HCT116 (cell line): ENCODE measurements at regions not wholly inside any gene's neighbourhood (a gene's known extent, or its start where the extent isn't known, plus 50 kb on each side); places are given as distances from the start of the nearest gene placed in this dataset.

ENCODE experiments used
- CTCF ChIP-seq, 3 experiments: fragments of 200-600 bp in 1 of 3; sonication (generic) in 1 of 3; IDR thresholded peaks in 2 of 3; conservative IDR thresholded peaks in 1 of 3; 2 replicates each; pipeline ENCODE4 v1.5.1; 2012 to 2017; ENCODE audit warnings: low read depth in 2 of 3, low read length in 2 of 3, antibody characterized with exemption in 1 of 3, borderline replicate concordance in 1 of 3, control low read depth in 1 of 3, mild to moderate bottlenecking in 1 of 3, mixed read lengths in 1 of 3, mixed run types in 1 of 3, moderate library complexity in 1 of 3; ENCODE audit not compliant: insufficient read depth in 1 of 3
- POLR2A ChIP-seq: IDR thresholded peaks from 2 replicates; pipeline ENCODE4 v1.7.0; 2011; ENCODE audit warnings: borderline replicate concordance; ENCODE audit not compliant: insufficient read depth, insufficient read length; ENCODE audit errors: extremely low read depth

- TF ChIP-seq POLR2A (no peak), CTCF (IDR thresholded peaks at IDR 0.05 in 2 of 3, conservative IDR thresholded peaks at IDR 0.05 in 1 of 3; ENCODE audit: borderline replicate concordance in 1 of 3, insufficient read depth in 1 of 3, low read depth in 2 of 3, low read length in 2 of 3) (no peak)
Measured at GRCh38 chr6:65818576-65818975, 111.5 kb upstream of the EYS start.
